Stimulated activated CD4-positive, alpha-beta T cell treated with anti-CD3 and anti-CD28 coated beads, Interleukin-4, amount 100 ng/mL, for 48 hours (primary cell): ENCODE measurements at regions not wholly inside any gene's neighbourhood (a gene's known extent, or its start where the extent isn't known, plus 50 kb on each side); places are given as distances from the start of the nearest gene placed in this dataset.
"Not testable (repeated sequence)": the region's sequence is repeated elsewhere in the genome, so short reads cannot be mapped to it uniquely, and the experiment has no call there.

Experiments
- DNase-seq, 2 donors: peaks; one replicate each; pipeline ENCODE4 v3.0.0-alpha.2; 2020; ENCODE audit warnings: low read depth in 2 of 2

DNA sequence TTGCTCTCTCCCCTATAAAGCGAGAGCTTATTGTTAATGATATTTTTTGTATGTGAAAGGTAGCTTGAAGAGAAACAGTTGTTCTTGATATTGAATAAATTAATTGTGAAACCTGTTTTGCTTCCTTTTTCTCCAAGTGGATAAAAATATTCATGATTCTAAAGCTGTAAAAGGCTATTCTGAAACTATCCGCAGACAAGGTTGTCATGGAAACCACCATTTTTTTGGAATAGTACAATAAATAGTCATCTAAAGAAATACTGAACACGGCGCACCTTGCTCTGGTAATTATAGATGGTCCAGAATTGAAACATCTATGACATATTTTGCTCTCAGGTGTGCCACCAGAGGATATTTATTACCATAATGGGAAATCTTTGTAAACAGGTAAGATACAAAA lies 1103.0 kb upstream of the SLC39A10 start:
- DNase-seq = no peak

GRCh38 chr2:194550702-194551101 lies 1106.3 kb upstream of the SLC39A10 start:
- no peak for DNase-seq

- DNase-seq = no peak
Measured at GRCh38 chr2:194549387-194549786, 1107.6 kb upstream of the SLC39A10 start.

GRCh38 chr2:194545978-194546377 lies 1111.0 kb upstream of the SLC39A10 start:
- DNase-seq = no peak

- no peak for DNase-seq
Measured at GRCh38 chr2:194539425-194539824, 1117.6 kb upstream of the SLC39A10 start.

DNA sequence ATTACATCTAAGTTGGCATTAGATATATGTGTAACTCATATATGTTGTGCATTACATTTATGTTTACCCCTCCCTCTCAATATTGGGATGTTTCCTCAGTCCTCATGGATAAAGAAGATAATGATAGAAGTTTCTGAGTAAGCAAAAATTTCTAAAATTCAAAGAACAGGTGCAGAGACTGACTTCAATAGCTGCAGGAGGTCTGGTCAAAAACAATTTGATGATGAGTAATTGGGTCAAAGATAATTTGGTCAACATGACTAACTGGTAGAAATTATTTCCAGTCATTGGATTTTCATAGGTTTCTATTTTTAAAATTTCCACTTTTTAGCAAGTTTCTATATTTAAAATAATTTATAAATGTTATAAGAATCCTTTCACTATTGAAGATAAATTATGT lies 1130.9 kb upstream of the SLC39A10 start:
- no peak for DNase-seq

- DNase-seq = no peak
Measured at GRCh38 chr2:194514281-194514680, 1142.7 kb upstream of the SLC39A10 start.

DNA sequence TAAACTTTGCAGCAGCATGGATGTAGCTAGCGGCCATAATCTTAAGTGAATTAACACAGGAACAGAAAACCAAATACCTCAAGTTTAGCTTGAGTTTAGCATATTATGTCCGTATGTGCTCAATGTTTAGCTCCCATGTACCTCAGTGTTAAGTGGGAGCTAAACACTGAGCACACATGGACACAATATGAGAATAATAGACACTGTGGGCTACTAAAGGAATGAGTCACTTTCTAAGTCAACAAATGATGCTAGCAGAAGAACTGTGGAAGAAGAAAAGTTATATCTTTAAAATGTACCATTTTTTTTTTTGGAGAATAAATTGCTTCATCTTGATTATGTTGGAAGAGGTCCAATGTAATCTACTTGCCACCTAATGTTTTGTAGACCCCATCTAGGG lies 1146.0 kb upstream of the SLC39A10 start:
- not testable (repeated sequence) for DNase-seq

DNA sequence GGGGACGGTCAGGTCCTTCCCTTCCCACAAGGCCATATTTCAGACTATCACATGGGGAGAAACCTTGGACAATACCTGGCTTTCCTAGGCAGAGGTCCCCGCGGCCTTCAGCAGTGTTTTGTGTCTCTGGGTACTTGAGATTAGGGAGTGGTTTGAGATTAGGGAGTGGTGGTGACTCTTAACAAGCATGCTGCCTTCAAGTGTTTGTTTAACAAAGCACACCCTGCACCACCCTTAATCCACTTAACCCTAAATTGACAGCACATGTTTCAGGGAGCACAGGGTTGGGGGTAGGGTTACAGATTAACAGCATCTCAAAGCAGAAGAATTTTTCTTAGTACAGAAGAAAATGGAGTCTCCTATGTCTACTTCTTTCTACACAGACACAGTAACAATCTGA lies 1152.2 kb upstream of the SLC39A10 start:
- not testable (repeated sequence) for DNase-seq

- DNase-seq = no peak
Measured at GRCh38 chr2:194495046-194495445, 1162.0 kb upstream of the SLC39A10 start.

- no peak for DNase-seq
Measured at GRCh38 chr2:194494401-194494800, 1162.6 kb upstream of the SLC39A10 start.

GRCh38 chr2:194491409-194492115 lies 1165.5 kb upstream of the SLC39A10 start:
- no peak for DNase-seq

DNA sequence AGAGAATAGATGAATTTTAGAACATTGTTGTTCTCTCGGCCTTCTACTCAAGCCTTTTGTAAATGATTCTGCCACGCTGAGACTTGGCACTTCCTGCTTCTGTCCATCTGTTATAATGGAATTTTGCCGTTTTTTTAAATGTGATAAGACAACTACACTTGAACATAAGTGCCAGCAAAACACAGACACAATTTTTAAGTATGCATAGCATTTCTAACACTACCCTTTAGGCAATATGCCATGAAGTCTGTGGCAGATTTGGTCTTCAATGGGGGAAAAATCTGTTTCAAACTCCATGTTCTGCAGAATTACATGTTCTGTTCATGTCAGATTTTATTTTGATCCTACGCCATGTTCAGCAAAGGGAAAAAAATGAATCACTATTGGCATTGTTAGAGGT lies 1170.7 kb upstream of the SLC39A10 start:
- DNase-seq = no peak

GRCh38 chr2:194483041-194483440 lies 1174.0 kb upstream of the SLC39A10 start:
- DNase-seq = no peak

- DNase-seq = no peak
Measured at GRCh38 chr2:194465641-194466040, 1191.4 kb upstream of the SLC39A10 start.

DNA sequence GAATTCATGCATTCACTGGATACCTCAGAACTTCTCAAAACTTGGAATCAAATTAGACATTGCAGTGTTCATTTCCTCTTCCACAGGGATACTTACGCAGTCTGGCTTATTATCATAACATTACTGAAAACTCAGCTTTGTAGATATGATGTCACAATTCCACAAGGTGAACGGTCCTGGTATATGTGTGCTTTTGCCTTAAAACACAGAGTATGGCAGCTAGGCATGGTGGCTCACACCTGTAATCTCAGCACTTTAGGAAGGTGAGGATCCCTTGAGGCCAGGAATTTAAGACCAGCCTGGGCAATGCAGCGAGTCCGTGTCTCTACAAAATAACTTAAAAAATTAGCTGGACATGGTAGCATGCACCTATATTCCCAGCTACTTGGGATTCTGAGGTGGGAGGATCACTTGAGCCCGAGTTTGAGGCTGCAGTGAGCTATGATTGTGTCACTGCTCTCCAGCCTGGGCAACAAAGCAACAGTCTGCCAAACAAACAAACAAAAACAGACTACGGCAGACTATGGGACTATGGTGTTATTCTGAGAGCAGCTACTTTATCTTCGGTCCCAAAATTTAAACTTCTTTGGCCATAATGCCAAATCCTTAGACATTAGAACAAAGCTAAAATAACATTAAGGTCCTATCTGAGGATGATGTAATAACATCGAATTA lies 1191.9 kb upstream of the SLC39A10 start:
- DNase-seq = no peak

GRCh38 chr2:194462883-194463282 lies 1194.1 kb upstream of the SLC39A10 start:
- DNase-seq = not testable (repeated sequence)

DNA sequence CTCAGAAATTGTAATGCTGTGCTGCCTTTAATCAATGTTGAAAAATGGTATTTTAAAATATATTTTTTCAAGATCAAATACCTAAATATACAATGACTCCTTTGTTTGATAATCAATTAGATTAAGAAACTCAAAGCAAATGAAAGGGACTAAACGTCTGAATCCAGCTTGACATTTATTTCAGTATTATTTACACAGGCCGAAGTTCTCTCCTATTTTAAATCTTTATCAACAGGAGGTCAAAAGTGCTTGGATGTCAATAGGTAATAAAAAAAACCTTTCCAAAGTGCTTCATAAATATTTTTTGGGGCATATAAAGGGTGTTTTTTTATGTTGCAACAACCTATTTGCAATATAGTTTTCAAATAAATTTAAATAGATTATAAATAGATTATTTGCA lies 1201.7 kb upstream of the SLC39A10 start:
- DNase-seq = no peak

DNA sequence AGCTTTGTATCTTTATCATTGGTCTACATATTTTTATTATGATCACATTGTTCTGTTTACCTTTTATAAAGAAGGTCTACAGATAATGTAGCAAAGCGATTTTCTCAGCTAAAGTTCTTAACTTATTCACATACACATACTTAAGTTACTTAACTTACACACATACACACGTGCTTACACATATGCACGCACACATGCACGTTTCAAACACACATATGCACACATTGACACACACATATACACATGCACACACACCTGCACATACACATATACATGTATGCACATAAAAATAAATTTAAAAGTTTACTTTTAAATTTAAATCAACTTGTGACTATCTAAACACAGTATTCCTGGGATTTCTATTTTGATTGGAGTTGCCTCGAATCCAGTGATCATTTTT lies 1204.5 kb upstream of the SLC39A10 start:
- no peak for DNase-seq

- DNase-seq = no peak
Measured at GRCh38 chr2:194445226-194445625, 1211.8 kb upstream of the SLC39A10 start.

- DNase-seq = no peak
Measured at GRCh38 chr2:194443926-194444325, 1213.1 kb upstream of the SLC39A10 start.

GRCh38 chr2:194424683-194425209 lies 1232.3 kb upstream of the SLC39A10 start:
- DNase-seq = no peak

DNA sequence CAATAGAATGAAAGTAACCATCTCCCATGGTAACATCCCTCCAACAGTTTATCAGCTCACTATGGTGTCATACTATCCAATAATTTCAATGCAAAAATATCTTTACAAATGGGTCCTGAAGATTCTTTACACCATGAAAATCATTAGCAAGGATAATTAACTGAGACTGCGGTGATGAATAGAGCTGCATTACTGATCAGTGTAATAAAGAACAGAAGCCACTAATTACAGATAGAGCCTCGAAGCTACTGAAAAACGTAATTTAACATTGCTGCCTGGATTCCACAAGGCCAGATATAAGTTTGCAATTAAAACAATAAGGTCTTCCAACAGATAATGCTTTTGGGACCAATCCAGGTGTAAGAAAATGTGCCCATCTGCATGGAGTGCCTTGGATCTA lies 1245.8 kb upstream of the SLC39A10 start:
- no peak for DNase-seq
